Dermis blood vessel endothelial cell (primary cell): ENCODE measurements at regions not wholly inside any gene's neighbourhood (a gene's known extent, or its start where the extent isn't known, plus 50 kb on each side); places are given as distances from the start of the nearest gene placed in this dataset.
A peak's percentile ranks its signal among the peaks of the same experiment; 100 is the strongest.

ENCODE experiments used
- DNase-seq: peaks from one replicate; pipeline ENCODE4 v3.0.0; 2010

DNA sequence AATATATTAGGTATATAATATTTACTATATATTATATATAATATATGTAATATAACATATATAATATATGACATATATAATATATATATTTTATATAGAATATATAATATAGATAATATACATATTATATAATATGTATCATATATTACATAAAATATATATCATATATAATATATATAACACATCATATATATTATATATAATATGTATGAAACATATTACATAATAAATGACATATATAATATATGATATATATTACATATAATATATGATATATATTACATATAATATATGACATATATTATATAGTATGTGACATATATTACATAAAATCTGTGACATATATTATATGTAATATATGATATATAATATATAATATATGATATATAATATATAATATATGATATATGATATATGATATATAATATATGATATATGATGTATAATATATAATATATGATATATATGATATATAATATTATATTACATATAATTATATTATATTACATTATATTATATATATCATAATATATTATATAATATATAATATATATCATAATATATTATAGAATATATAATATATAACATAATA is 119.5 kb upstream of the RIMBP3 start:
- no peak for DNase-seq

DNA sequence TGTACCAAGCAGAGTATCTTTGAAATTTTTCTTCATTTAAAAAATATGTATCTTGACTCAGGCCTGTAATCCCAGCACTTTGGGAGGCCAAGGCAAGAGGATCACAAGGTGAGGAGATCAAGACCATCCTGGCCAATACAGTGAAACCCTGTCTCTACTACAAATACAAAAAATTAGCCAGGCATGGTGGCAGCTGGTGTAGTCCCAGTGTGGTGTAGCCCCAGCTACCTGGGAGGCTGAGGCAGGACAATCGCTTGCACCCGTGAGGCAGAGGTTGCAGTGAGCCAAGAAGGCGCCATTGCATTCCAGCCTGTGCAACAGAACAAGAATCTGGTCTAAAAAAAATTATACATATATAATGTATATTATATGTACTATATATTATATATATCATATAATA is 118.7 kb upstream of the RIMBP3 start:
- peak; percentile 79 for DNase-seq
